Mesenchymal stem cell (in vitro differentiated cells and primary cell): ENCODE measurements at regions not wholly inside any gene's neighbourhood (a gene's known extent, or its start where the extent isn't known, plus 50 kb on each side); places are given as distances from the start of the nearest gene placed in this dataset.

ENCODE experiments used
- DNase-seq: peaks from one replicate; pipeline ENCODE4 v3.0.0-alpha.2; 2013
- H2AFZ ChIP-seq: one replicate; pipeline ENCODE4 v1.6.1; 2013; ENCODE audit warnings: low read depth, mild to moderate bottlenecking, control low read depth, inconsistent platforms, low read length, moderate library complexity
- H2AK5ac ChIP-seq: 2 replicates; pipeline ENCODE4 v1.6.1; 2013; ENCODE audit warnings: low read length, moderate library complexity, mild to moderate bottlenecking, inconsistent platforms; ENCODE audit not compliant: severe bottlenecking
- H2BK120ac ChIP-seq: one replicate; pipeline ENCODE4 v1.6.1; 2013; ENCODE audit warnings: low read depth, mild to moderate bottlenecking, inconsistent platforms, low read length, moderate library complexity
- H2BK12ac ChIP-seq, 2 experiments: one replicate each; pipeline ENCODE4 v1.6.1; 2013; ENCODE audit warnings: inconsistent platforms in 2 of 2, low read length in 2 of 2, mild to moderate bottlenecking in 2 of 2, moderate library complexity in 2 of 2, control low read depth in 1 of 2
- H2BK15ac ChIP-seq: one replicate; pipeline ENCODE4 v1.6.1; 2013; ENCODE audit warnings: mild to moderate bottlenecking, low read depth, inconsistent platforms; ENCODE audit not compliant: poor library complexity, severe bottlenecking
- H2BK5ac ChIP-seq: 2 replicates; pipeline ENCODE4 v1.6.1; 2013; ENCODE audit warnings: low read depth, mild to moderate bottlenecking, low read length, control low read depth, inconsistent platforms; ENCODE audit not compliant: poor library complexity, severe bottlenecking
- H3K14ac ChIP-seq, 2 experiments: one replicate each; pipeline ENCODE4 v1.6.1; 2013; ENCODE audit warnings: inconsistent platforms in 2 of 2, low read length in 2 of 2, control low read depth in 1 of 2, mild to moderate bottlenecking in 1 of 2, moderate library complexity in 1 of 2
- H3K18ac ChIP-seq, 2 experiments: one replicate each; pipeline ENCODE4 v1.6.1; 2013; ENCODE audit warnings: inconsistent platforms in 2 of 2, low read length in 2 of 2, control low read depth in 1 of 2, low read depth in 1 of 2, mild to moderate bottlenecking in 1 of 2
- H3K23ac ChIP-seq, 2 experiments: one replicate each; pipeline ENCODE4 v1.6.1; 2013; ENCODE audit warnings: inconsistent platforms in 2 of 2, low read length in 2 of 2, mild to moderate bottlenecking in 2 of 2, moderate library complexity in 2 of 2, control low read depth in 1 of 2
- H3K27ac ChIP-seq: 2 replicates; pipeline ENCODE4 v1.5.1; 2013; ENCODE audit warnings: mild to moderate bottlenecking, moderate library complexity, low read length, control low read depth, inconsistent platforms; ENCODE audit not compliant: poor library complexity, severe bottlenecking
- H3K27me3 ChIP-seq, 2 experiments: 2 replicates each; pipeline versions ENCODE4 v1.6.1 to v1.7.0; 2013; ENCODE audit warnings: low read length in 2 of 2, mild to moderate bottlenecking in 2 of 2, moderate library complexity in 2 of 2, control low read depth in 1 of 2, inconsistent platforms in 1 of 2; ENCODE audit not compliant: control insufficient read depth in 1 of 2, insufficient read depth in 1 of 2
- H3K36me3 ChIP-seq, 2 experiments: 2 replicates each; pipeline versions ENCODE4 v1.6.1 to v1.7.0; 2013; ENCODE audit warnings: low read length in 2 of 2, control low read depth in 1 of 2, inconsistent platforms in 1 of 2, low read depth in 1 of 2, mild to moderate bottlenecking in 1 of 2; ENCODE audit not compliant: insufficient read depth in 2 of 2, control insufficient read depth in 1 of 2
- H3K4ac ChIP-seq, 2 experiments: one replicate each; pipeline ENCODE4 v1.6.1; 2013; ENCODE audit warnings: inconsistent platforms in 2 of 2, low read length in 2 of 2, mild to moderate bottlenecking in 2 of 2, moderate library complexity in 2 of 2, control low read depth in 1 of 2, low read depth in 1 of 2
- H3K4me1 ChIP-seq: 2 replicates; pipeline ENCODE4 v1.6.1; 2013; ENCODE audit warnings: low read depth, low read length, control low read depth; ENCODE audit not compliant: control insufficient read depth, insufficient read depth
- H3K4me2 ChIP-seq: 2 replicates; pipeline ENCODE4 v1.6.1; 2013; ENCODE audit warnings: low read length, mild to moderate bottlenecking, inconsistent platforms; ENCODE audit not compliant: poor library complexity, severe bottlenecking
- H3K4me3 ChIP-seq, 2 experiments: 2 replicates each; pipeline versions ENCODE4 v1.5.1 to v1.7.0; 2013; ENCODE audit warnings: low read length in 2 of 2, mild to moderate bottlenecking in 2 of 2, control low read depth in 1 of 2, low read depth in 1 of 2; ENCODE audit not compliant: insufficient read depth in 1 of 2
- H3K79me1 ChIP-seq: replicated peaks from 2 replicates; pipeline ENCODE4 v1.6.1; 2013; ENCODE audit warnings: mild to moderate bottlenecking, control low read depth, low read length, inconsistent platforms; ENCODE audit not compliant: poor library complexity, severe bottlenecking
- H3K9ac ChIP-seq: 2 replicates; pipeline ENCODE4 v1.7.0; 2013; ENCODE audit warnings: mild to moderate bottlenecking, low read length, moderate library complexity
- H3K9me3 ChIP-seq: 2 replicates; pipeline ENCODE4 v1.7.0; 2013; ENCODE audit warnings: mild to moderate bottlenecking, low read length; ENCODE audit not compliant: control insufficient read depth
- H4K8ac ChIP-seq: one replicate; pipeline ENCODE4 v1.6.1; 2013; ENCODE audit warnings: inconsistent platforms, mild to moderate bottlenecking, low read length, moderate library complexity
- H4K91ac ChIP-seq: one replicate; pipeline ENCODE4 v1.6.1; 2013; ENCODE audit warnings: mild to moderate bottlenecking, low read length, inconsistent platforms
- WGBS: methylation state at CpG from one replicate; pipeline ENCODE4 v1.1.7; 2013; ENCODE audit warnings: mixed read lengths; 5-methylcytosine and 5-hydroxymethylcytosine counted together

- Histone ChIP-seq H3K23ac (no peak overlapping the region), H3K36me3 (no peaks in the 10 kb centered on the region), H3K9me3 (no peaks in the 10 kb centered on the region), H2AFZ (no peak overlapping the region), H3K4ac (no peak overlapping the region), H3K4me1 (no peaks in the 10 kb centered on the region), H3K9ac (no peak overlapping the region), H2BK12ac (no peak overlapping the region), H2BK120ac (no peak overlapping the region), H3K4me3 (no peak overlapping the region), H3K27ac (no peak overlapping the region), H4K91ac (no peak overlapping the region), H3K14ac (no peak overlapping the region), H3K27me3 (no peaks in the 10 kb centered on the region), H2BK15ac (no peak overlapping the region), H2BK5ac (no peak overlapping the region), H3K18ac (no peak overlapping the region), H3K79me1 (no peaks in the 10 kb centered on the region), H3K4me2 (no peak overlapping the region), H2AK5ac (no peak overlapping the region), H4K8ac (no peak overlapping the region)
- WGBS = 92% methylated on average over 1 of the region's 1 CpG
- DNase-seq = no peak
Observed at GRCh38 chr13:62697701-62698100, 1282.1 kb upstream of the PCDH20 start.

- Histone ChIP-seq H3K27ac (no peak overlapping the region), H3K4ac (no peak overlapping the region), H3K27me3 (no peaks in the 10 kb centered on the region), H4K8ac (no peak overlapping the region), H2BK120ac (no peak overlapping the region), H3K4me3 (no peak overlapping the region), H3K79me1 (no peaks in the 10 kb centered on the region), H3K36me3 (no peaks in the 10 kb centered on the region), H4K91ac (no peak overlapping the region), H3K23ac (no peak overlapping the region), H3K4me1 (no peaks in the 10 kb centered on the region), H2AFZ (no peak overlapping the region), H3K14ac (no peak overlapping the region), H3K9ac (no peak overlapping the region), H3K18ac (no peak overlapping the region), H3K9me3 (no peaks in the 10 kb centered on the region), H2BK15ac (no peak overlapping the region), H2BK5ac (no peak overlapping the region), H3K4me2 (no peak overlapping the region), H2BK12ac (no peak overlapping the region), H2AK5ac (no peak overlapping the region)
- no peak for DNase-seq
Observed at GRCh38 chr13:62696490-62696889, 1280.8 kb upstream of the PCDH20 start.

GRCh38 chr13:62687732-62688131 is 1272.1 kb upstream of the PCDH20 start:
- Histone ChIP-seq H3K36me3 (no peaks in the 10 kb centered on the region), H2BK12ac (no peak overlapping the region), H3K4me1 (no peaks in the 10 kb centered on the region), H2AK5ac (no peak overlapping the region), H4K91ac (no peak overlapping the region), H3K27ac (no peak overlapping the region), H2AFZ (no peak overlapping the region), H3K4ac (no peak overlapping the region), H4K8ac (no peak overlapping the region), H2BK120ac (no peak overlapping the region), H3K27me3 (no peaks in the 10 kb centered on the region), H3K4me3 (no peak overlapping the region), H3K79me1 (no peaks in the 10 kb centered on the region), H3K9me3 (no peaks in the 10 kb centered on the region), H2BK5ac (no peak overlapping the region), H3K14ac (no peak overlapping the region), H3K18ac (no peak overlapping the region), H2BK15ac (no peak overlapping the region), H3K9ac (no peak overlapping the region), H3K23ac (no peak overlapping the region), H3K4me2 (no peak overlapping the region)
- WGBS = 100% methylated on average over 1 of the region's 2 CpGs
- DNase-seq = no peak

GRCh38 chr13:62684359-62684758 is 1268.7 kb upstream of the PCDH20 start:
- no peak for DNase-seq
- H2BK12ac ChIP-seq = no peak overlapping the region
- no peaks in the 10 kb centered on the region for H3K4me1 ChIP-seq
- H3K27me3 ChIP-seq = no peaks in the 10 kb centered on the region
- no peak overlapping the region for H2BK120ac ChIP-seq
- no peak overlapping the region for H3K18ac ChIP-seq
- H3K23ac ChIP-seq = no peak overlapping the region
- no peak overlapping the region for H2BK5ac ChIP-seq
- H3K79me1 ChIP-seq = no peaks in the 10 kb centered on the region
- no peak overlapping the region for H3K4me2 ChIP-seq
- WGBS = 100% methylated on average over 1 of the region's 2 CpGs
- no peak overlapping the region for H4K91ac ChIP-seq
- H3K27ac ChIP-seq = no peak overlapping the region
- no peak overlapping the region for H3K9ac ChIP-seq
- no peak overlapping the region for H4K8ac ChIP-seq
- no peaks in the 10 kb centered on the region for H3K9me3 ChIP-seq
- H2AK5ac ChIP-seq = no peak overlapping the region
- H3K36me3 ChIP-seq = no peaks in the 10 kb centered on the region
- no peak overlapping the region for H3K4me3 ChIP-seq
- H2BK15ac ChIP-seq = no peak overlapping the region
- no peak overlapping the region for H3K14ac ChIP-seq
- H2AFZ ChIP-seq = no peak overlapping the region
- no peak overlapping the region for H3K4ac ChIP-seq
